ENCODE measurements at regions not wholly inside any gene's neighbourhood (a gene's known extent, or its start where the extent isn't known, plus 50 kb on each side); places are given as distances from the start of the nearest gene placed in this dataset.

DNA sequence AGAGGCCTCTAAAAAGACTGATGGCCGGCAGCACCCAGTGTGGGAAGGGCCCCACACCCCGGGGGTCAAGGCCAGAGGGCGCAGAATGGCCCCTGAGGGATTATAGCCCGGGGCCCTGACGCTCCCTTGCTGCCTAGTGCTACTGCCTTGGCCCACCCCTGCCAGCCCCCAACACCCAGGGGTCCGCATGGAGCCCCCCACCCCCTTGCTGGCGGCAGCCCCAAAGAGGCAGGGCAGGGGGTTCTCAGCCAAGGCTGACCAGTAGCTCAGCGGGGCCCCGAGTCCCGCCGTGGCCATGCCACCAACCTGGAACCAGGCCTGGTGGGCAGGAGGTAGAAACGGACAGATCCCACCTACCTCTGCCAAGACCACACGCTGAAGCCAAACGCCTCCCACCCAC, 73.1 kb upstream of the FBRSL1 start:
- TF ChIP-seq, protein P1, sequence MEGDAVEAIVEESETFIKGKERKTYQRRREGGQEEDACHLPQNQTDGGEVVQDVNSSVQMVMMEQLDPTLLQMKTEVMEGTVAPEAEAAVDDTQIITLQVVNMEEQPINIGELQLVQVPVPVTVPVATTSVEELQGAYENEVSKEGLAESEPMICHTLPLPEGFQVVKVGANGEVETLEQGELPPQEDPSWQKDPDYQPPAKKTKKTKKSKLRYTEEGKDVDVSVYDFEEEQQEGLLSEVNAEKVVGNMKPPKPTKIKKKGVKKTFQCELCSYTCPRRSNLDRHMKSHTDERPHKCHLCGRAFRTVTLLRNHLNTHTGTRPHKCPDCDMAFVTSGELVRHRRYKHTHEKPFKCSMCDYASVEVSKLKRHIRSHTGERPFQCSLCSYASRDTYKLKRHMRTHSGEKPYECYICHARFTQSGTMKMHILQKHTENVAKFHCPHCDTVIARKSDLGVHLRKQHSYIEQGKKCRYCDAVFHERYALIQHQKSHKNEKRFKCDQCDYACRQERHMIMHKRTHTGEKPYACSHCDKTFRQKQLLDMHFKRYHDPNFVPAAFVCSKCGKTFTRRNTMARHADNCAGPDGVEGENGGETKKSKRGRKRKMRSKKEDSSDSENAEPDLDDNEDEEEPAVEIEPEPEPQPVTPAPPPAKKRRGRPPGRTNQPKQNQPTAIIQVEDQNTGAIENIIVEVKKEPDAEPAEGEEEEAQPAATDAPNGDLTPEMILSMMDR (IDR thresholded peaks at IDR 0.05): no peak
- no peak for TF ChIP-seq POLR2A (IDR thresholded peaks at IDR 0.05)

Measured in body of pancreas (tissue), 4 donors.